ENCODE measurements at regions not wholly inside any gene's neighbourhood (a gene's known extent, or its start where the extent isn't known, plus 50 kb on each side); places are given as distances from the start of the nearest gene placed in this dataset.
"Not testable (repeated sequence)": the region's sequence is repeated elsewhere in the genome, so short reads cannot be mapped to it uniquely, and the experiment has no call there.

GRCh38 chrY:16715278-16715677 is 1164.7 kb downstream of the CDY2B start:
- no peak overlapping the region for H3K4me3 Mint-ChIP-seq
- H3K36me3 Mint-ChIP-seq: no peaks in the 10 kb centered on the region
- H3K4me1 Mint-ChIP-seq: no peaks in the 10 kb centered on the region
- ATAC-seq (replicated peaks) (no peak), DNase-seq (no peak)
- H3K27ac Mint-ChIP-seq: no peak overlapping the region
- no peaks in the 10 kb centered on the region for H3K9me3 Mint-ChIP-seq
- H3K27me3 Mint-ChIP-seq: no peaks in the 10 kb centered on the region

- Mint-ChIP-seq H3K4me3 (no peak overlapping the region), H3K4me1 (no peaks in the 10 kb centered on the region), H3K27me3 (no peaks in the 10 kb centered on the region), H3K9me3 (no peaks in the 10 kb centered on the region), H3K27ac (no peak overlapping the region), H3K36me3 (no peaks in the 10 kb centered on the region)
- no peak for DNase-seq
- ATAC-seq (replicated peaks): no peak
These were observed 1206.8 kb downstream of the CDY2B start for GRCh38 chrY:16673102-16673787.

DNA sequence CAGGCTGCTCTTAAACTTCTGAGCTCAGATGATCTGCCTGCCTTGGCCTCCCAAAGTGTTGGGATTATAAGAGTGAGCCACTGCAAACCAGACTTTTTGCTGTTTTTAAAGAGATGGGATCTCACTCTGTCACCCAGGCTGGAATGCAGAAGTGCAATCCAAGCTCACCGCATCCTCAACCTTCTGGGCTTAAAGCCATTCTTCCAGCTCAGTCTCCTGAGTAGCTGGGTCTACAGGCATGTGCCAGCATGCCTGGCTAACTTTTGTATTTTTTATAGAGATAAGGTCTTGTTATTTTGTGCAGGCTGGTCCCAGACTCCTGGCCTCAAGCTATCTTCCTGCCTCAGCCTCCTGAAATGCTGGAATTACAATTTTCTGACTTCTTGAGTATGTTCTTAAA is 1211.6 kb downstream of the CDY2B start:
- H3K27me3 Mint-ChIP-seq: no peaks in the 10 kb centered on the region
- DNase-seq (no peak), ATAC-seq (replicated peaks) (no peak)
- H3K4me1 Mint-ChIP-seq: no peaks in the 10 kb centered on the region
- no peak overlapping the region for H3K27ac Mint-ChIP-seq
- no peaks in the 10 kb centered on the region for H3K36me3 Mint-ChIP-seq
- H3K4me3 Mint-ChIP-seq: no peak overlapping the region
- no peaks in the 10 kb centered on the region for H3K9me3 Mint-ChIP-seq

DNA sequence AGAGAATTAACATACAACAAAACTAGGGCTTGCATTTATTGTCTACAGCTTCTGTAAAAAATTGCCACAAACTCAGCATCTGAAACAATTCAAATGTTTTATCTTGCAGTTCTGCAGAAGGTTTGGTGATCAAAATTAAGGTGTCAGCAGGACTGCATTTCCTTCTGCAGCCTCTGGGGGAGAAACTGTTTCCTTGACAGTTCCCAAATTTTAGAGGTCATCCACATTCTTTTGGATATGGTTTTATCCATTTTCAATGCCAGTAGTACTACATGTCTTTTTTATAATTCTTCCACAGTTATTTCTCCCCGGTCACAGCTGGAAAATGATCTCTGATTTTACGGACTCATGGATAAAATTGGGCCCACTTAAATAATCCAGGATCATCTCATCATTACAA is 1217.3 kb downstream of the CDY2B start:
- H3K36me3 Mint-ChIP-seq: no peaks in the 10 kb centered on the region

GRCh38 chrY:16659340-16659739 is 1220.7 kb downstream of the CDY2B start:
- H3K4me1 Mint-ChIP-seq: no peaks in the 10 kb centered on the region
- H3K36me3 Mint-ChIP-seq: no peaks in the 10 kb centered on the region
- ATAC-seq (replicated peaks) (no peak), DNase-seq (no peak)
- no peaks in the 10 kb centered on the region for H3K27me3 Mint-ChIP-seq
- H3K9me3 Mint-ChIP-seq: no peaks in the 10 kb centered on the region
- no peak overlapping the region for H3K4me3 Mint-ChIP-seq
- H3K27ac Mint-ChIP-seq: no peak overlapping the region

More for the DNA sequence above, 1217.3 kb downstream of the CDY2B start:
- Mint-ChIP-seq H3K4me3 (no peak overlapping the region), H3K9me3 (no peaks in the 10 kb centered on the region), H3K27me3 (no peaks in the 10 kb centered on the region), H3K27ac (no peak overlapping the region), H3K4me1 (no peaks in the 10 kb centered on the region)
- DNase-seq (no peak), ATAC-seq (replicated peaks) (no peak)

DNA sequence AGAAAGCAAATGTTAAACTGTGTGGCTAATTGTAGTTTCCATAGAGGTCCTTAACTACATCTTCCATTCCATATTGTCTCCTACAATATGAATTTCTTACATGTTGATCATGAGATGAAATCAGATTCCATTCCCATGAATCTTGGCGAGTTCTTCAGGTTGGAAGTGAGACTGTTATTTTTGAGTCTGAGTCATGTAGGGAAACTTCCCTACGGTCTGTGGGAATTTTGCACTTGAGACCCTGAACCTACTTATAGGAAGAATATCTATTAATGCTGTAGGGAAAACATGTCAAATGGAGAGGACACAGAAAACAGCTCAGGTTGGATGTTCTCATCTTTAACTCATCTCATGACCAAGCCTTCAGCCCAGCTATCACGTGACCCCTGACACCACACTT is 1226.0 kb downstream of the CDY2B start:
- ATAC-seq (replicated peaks) (no peak), DNase-seq (no peak)
- Mint-ChIP-seq H3K27ac (no peak overlapping the region), H3K36me3 (no peaks in the 10 kb centered on the region), H3K9me3 (no peaks in the 10 kb centered on the region), H3K4me3 (no peak overlapping the region), H3K27me3 (no peaks in the 10 kb centered on the region), H3K4me1 (no peaks in the 10 kb centered on the region)

- Mint-ChIP-seq H3K27ac (no peak overlapping the region), H3K36me3 (no peaks in the 10 kb centered on the region), H3K4me3 (no peak overlapping the region), H3K27me3 (no peaks in the 10 kb centered on the region), H3K4me1 (peaks cover 0 to 8% of the 10 kb centered on the region in 2 donors), H3K9me3 (no peaks in the 10 kb centered on the region)
- DNase-seq (no peak), ATAC-seq (replicated peaks) (no peak)
These were observed 1234.0 kb downstream of the CDY2B start for GRCh38 chrY:16645991-16646390.

- Mint-ChIP-seq H3K36me3 (no peaks in the 10 kb centered on the region), H3K4me1 (peaks cover 0 to 8% of the 10 kb centered on the region in 2 donors)
- no peak for DNase-seq
These were observed 1234.6 kb downstream of the CDY2B start for GRCh38 chrY:16645449-16645848.

DNA sequence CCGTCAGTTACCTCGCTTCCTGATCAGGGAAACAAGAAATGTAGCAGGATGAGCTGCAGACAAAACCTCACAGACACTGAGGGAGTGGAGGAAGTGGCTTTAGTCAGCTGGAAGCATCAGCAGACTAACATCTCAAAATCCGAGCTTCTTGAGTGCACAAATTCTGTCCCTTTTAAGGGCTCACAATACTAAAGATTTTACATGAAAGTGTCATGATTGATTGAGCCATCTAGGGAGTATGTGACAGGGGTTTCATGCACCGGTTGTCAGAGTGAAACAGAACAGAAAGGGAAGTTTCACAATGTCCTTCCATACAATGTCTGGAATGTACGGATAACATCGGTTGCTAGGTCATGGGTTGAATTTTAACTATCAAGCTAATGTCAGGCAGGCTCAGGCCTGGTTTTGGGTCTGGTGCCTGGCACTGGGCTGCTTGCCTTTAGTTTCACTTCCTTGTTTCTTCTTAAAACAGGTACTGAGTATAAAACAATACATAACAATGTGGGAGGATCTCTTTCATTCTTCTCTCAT is 1235.7 kb downstream of the CDY2B start:
- no peaks in the 10 kb centered on the region for H3K36me3 Mint-ChIP-seq
- H3K9me3 Mint-ChIP-seq: no peaks in the 10 kb centered on the region
- ATAC-seq (replicated peaks) (peak in 1 of 2 donors; percentile 64), DNase-seq (no peak)
- no peak overlapping the region for H3K4me3 Mint-ChIP-seq
- H3K27ac Mint-ChIP-seq: no peak overlapping the region
- H3K27me3 Mint-ChIP-seq: no peaks in the 10 kb centered on the region
- peaks cover 0 to 8% of the 10 kb centered on the region in 2 donors for H3K4me1 Mint-ChIP-seq

More at GRCh38 chrY:16645449-16645848, 1234.6 kb downstream of the CDY2B start:
- Mint-ChIP-seq H3K4me3 (no peak overlapping the region), H3K9me3 (no peaks in the 10 kb centered on the region), H3K27me3 (no peaks in the 10 kb centered on the region), H3K27ac (no peak overlapping the region)
- ATAC-seq (replicated peaks): no peak

GRCh38 chrY:16639777-16640176 is 1240.2 kb downstream of the CDY2B start:
- ATAC-seq (replicated peaks) (no peak), DNase-seq (no peak)
- Mint-ChIP-seq H3K4me1 (peaks cover 0 to 8% of the 10 kb centered on the region in 2 donors), H3K27me3 (no peaks in the 10 kb centered on the region), H3K27ac (no peak overlapping the region), H3K4me3 (no peak overlapping the region), H3K36me3 (no peaks in the 10 kb centered on the region), H3K9me3 (no peaks in the 10 kb centered on the region)

GRCh38 chrY:16638743-16639142 is 1241.3 kb downstream of the CDY2B start:
- not testable (repeated sequence) for H3K4me3 Mint-ChIP-seq; H3K27me3 Mint-ChIP-seq; H3K27ac Mint-ChIP-seq; ATAC-seq (replicated peaks); H3K4me1 Mint-ChIP-seq; DNase-seq; H3K36me3 Mint-ChIP-seq; H3K9me3 Mint-ChIP-seq

- DNase-seq: no peak
- H3K27ac Mint-ChIP-seq: no peak overlapping the region
- no peaks in the 10 kb centered on the region for H3K27me3 Mint-ChIP-seq
- H3K36me3 Mint-ChIP-seq: no peaks in the 10 kb centered on the region
- ATAC-seq (replicated peaks): peak in 1 of 2 donors; percentile 95
- no peaks in the 10 kb centered on the region for H3K9me3 Mint-ChIP-seq
- H3K4me1 Mint-ChIP-seq: no peaks in the 10 kb centered on the region
- no peak overlapping the region for H3K4me3 Mint-ChIP-seq
These were observed 1243.8 kb downstream of the CDY2B start for GRCh38 chrY:16636254-16636653.

GRCh38 chrY:16629146-16629545 is 1250.9 kb downstream of the CDY2B start:
- DNase-seq (no peak), ATAC-seq (replicated peaks) (no peak)
- no peaks in the 10 kb centered on the region for H3K9me3 Mint-ChIP-seq
- no peaks in the 10 kb centered on the region for H3K27me3 Mint-ChIP-seq
- no peak overlapping the region for H3K27ac Mint-ChIP-seq
- H3K4me3 Mint-ChIP-seq: no peak overlapping the region
- H3K4me1 Mint-ChIP-seq: no peaks in the 10 kb centered on the region
- no peaks in the 10 kb centered on the region for H3K36me3 Mint-ChIP-seq

- H3K4me3 Mint-ChIP-seq: no peak overlapping the region
- H3K9me3 Mint-ChIP-seq: peaks cover 0 to 1% of the 10 kb centered on the region in 2 donors
- H3K27me3 Mint-ChIP-seq: no peaks in the 10 kb centered on the region
- no peak for DNase-seq
- no peaks in the 10 kb centered on the region for H3K4me1 Mint-ChIP-seq
- no peak for ATAC-seq (replicated peaks)
- H3K27ac Mint-ChIP-seq: no peak overlapping the region
- no peaks in the 10 kb centered on the region for H3K36me3 Mint-ChIP-seq
These were observed 1252.9 kb downstream of the CDY2B start for GRCh38 chrY:16627122-16627521.

DNA sequence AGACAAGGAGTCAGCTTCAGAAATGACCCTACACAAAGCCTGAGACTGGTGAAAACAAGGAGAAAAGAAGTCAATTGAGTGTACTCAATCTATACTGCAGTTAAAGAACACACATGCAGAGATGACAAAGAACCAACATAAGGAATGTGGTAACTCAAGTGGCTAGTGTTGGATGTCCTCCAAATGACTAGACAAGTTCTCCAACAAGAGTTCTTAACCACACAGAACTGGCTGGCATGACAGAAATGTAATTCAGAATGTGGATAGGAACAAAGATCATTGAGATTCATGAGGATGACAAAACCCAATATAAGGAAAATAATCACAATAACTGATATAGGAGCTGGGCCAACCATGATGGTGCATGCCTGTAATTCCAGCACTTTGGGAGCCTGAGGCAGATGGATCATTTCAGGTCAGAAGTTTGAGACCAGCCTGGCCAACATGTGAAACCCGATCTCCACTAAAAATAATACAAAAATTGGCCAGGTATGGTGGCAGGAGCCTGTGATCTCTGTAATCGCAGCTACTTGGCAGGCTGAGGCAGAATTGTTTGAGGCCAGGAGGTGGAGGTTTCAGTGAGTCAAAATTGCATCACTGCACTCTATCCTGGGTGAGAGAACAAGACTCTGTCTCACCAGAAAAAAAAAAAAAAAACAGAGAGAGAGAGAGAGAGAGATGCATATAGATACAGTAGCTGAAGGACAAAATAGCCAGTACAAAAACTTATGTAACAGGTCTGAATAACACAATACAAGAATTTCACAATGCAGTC is 1263.6 kb downstream of the CDY2B start:
- Mint-ChIP-seq H3K27ac (no peak overlapping the region), H3K9me3 (no peaks in the 10 kb centered on the region), H3K27me3 (no peaks in the 10 kb centered on the region), H3K4me1 (no peaks in the 10 kb centered on the region), H3K36me3 (no peaks in the 10 kb centered on the region), H3K4me3 (no peak overlapping the region)
- DNase-seq (no peak), ATAC-seq (replicated peaks) (no peak)

All from stimulated activated naive B cell treated with anti-CD40 and anti-IgM and Interleukin-4, amounts not matched to agents 10 μg/mL and 1 μg/mL and 100 μg/mL, for 72 hours (primary cell).